ENCODE measurements at regions not wholly inside any gene's neighbourhood (a gene's known extent, or its start where the extent isn't known, plus 50 kb on each side); places are given as distances from the start of the nearest gene placed in this dataset.

- TF ChIP-seq CTCF (IDR thresholded peaks at IDR 0.05): no peak
- TF ChIP-seq ZFX (IDR thresholded peaks at IDR 0.05; ENCODE audit: borderline replicate concordance): no peak
These were observed 216.2 kb downstream of the PLPP3 start for GRCh38 chr1:56363007-56363770.

Measured in 22Rv1 (cell line).